Muscle of leg (tissue), 3 donors: ENCODE measurements at regions not wholly inside any gene's neighbourhood (a gene's known extent, or its start where the extent isn't known, plus 50 kb on each side); places are given as distances from the start of the nearest gene placed in this dataset.

Experiments
- DNase-seq: peaks from one replicate; pipeline ENCODE4 v3.0.0; 2013
- H3K27ac ChIP-seq: one replicate; pipeline ENCODE4 v1.5.1; 2013; ENCODE audit warnings: mild to moderate bottlenecking, low read length, control low read depth
- H3K27me3 ChIP-seq: one replicate; pipeline ENCODE4 v1.6.1; 2013; ENCODE audit warnings: low read length; ENCODE audit not compliant: control insufficient read depth, insufficient read depth
- H3K36me3 ChIP-seq: one replicate; pipeline ENCODE4 v1.6.1; 2013; ENCODE audit warnings: low read length; ENCODE audit not compliant: control insufficient read depth, insufficient read depth
- H3K4me1 ChIP-seq: one replicate; pipeline ENCODE4 v1.6.1; 2013; ENCODE audit warnings: low read length; ENCODE audit not compliant: control insufficient read depth, insufficient read depth
- H3K4me3 ChIP-seq: one replicate; pipeline ENCODE4 v1.5.1; 2013; ENCODE audit warnings: low read length, control low read depth
- H3K9me3 ChIP-seq: replicated peaks from 2 replicates; pipeline ENCODE4 v1.6.1; 2013; ENCODE audit warnings: low read depth, low read length; ENCODE audit not compliant: control insufficient read depth
- WGBS: methylation state at CpG from one replicate; pipeline ENCODE4 v1.1.5; 2013; ENCODE audit warnings: missing lambda C conversion rate; ENCODE audit not compliant: insufficient coverage; 5-methylcytosine and 5-hydroxymethylcytosine counted together

DNA sequence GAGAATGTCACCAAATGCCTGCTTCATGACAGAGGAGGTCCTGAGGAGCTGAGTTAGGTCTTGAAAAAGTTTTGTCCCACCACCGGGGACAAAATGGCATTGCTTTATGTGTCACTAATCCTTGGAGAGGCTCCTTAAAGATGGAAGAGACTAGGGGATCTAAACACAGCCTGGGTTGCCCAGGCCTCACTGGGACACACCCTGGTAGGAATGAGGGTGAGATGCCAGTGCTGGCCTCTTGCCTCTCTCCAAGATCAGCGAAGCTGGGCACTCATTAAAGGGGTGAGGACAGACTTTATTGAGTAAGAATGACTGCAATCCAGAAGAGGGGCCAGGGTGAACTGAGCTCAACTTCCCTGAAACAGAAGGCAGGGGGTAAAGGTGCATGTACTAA, 58.5 kb upstream of the KLF13 start:
- Histone ChIP-seq H3K27ac (no peak overlapping the region), H3K4me3 (no peak overlapping the region), H3K9me3 (no peaks in the 10 kb centered on the region), H3K36me3 (no peaks in the 10 kb centered on the region), H3K4me1 (peaks cover 67% of the 10 kb centered on the region), H3K27me3 (no peaks in the 10 kb centered on the region)
- 73% methylated on average over 2 of the region's 2 CpGs for WGBS
- no peak for DNase-seq

DNA sequence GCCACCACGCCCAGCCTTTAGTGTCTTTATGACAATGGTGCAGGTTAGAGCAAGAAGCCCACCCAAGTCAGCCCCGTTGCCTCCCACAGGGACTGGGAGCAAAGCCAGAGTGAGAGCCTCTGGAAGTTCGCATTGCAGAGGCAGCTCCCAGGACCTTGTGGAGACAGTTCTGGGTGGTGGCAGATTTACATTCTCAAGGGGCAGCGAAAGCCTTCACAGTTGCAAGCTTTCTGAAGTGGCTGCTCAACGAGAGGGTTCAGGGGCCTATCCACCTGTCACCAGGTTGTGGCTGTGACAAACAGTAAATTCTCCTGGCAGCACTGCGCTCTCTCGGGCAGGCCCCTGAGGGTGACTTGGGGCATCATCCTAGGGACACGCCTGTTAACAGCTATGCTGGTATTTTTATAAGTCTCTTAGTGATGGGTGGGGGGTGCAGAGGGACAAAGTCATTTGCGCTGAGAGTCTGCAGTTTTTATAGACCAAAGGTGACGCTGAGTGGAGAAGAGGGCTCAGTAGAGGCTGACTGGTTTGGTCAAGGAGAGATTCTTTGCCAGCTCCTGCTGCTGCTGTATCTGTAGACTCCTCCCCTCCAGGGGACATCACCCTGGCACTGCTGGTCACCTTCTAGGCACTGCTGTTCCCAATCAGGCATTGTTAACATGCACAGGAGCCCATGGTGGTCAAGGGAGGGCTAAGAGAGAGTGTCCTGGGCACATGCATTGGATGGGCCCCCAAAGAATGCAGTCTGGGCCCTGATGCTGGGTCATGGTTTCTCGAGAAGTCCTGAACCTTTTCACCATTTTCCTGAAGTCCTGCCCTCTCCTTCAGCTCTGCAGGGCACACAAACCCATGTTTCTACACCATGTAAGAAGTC, 57.5 kb upstream of the KLF13 start:
- H3K27ac ChIP-seq = no peak overlapping the region
- no peaks in the 10 kb centered on the region for H3K9me3 ChIP-seq
- no peak for DNase-seq
- no peaks in the 10 kb centered on the region for H3K36me3 ChIP-seq
- no peak overlapping the region for H3K4me3 ChIP-seq
- 76% methylated on average over 9 of the region's 11 CpGs for WGBS
- H3K4me1 ChIP-seq = peaks cover 60% of the 10 kb centered on the region
- no peaks in the 10 kb centered on the region for H3K27me3 ChIP-seq

DNA sequence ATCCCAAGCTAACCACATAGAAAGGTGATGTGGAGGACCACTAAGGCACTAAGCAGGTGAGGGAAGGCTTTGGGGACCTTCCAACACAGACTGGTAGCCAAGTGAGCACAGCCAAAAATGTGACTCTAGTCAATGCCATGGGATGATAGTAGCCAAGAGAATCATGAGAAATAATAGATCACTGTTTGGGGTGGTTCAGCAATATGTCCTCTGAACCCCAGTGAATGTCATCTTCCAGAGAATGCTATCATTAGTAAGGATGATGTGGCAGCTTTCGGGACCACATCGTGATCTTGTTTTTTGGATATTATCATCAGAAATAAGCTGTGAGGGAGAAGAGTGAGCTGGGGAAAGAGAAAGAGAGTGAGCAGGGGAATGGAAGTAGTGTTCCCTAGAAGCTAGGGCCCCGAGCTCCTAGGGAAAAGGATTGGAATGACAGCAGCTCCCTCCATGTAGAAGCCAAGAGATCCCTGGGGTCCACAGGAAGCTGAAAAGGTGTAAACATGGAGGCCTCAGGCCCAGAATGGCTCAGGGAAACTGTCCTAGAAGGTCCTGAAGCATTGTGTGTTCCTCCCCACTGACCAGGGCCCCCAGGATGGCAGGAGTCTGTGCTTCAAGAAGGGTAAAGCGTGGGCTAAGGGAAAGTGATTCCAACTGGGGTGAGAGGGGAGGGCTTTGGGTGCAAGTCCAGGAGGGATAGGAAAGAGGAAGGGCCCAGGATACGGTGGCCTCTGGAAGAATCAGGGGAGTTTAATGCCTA, 56.6 kb upstream of the KLF13 start:
- H3K4me3 ChIP-seq = no peak overlapping the region
- H3K27me3 ChIP-seq = no peaks in the 10 kb centered on the region
- H3K36me3 ChIP-seq = no peaks in the 10 kb centered on the region
- H3K4me1 ChIP-seq = peaks cover 58% of the 10 kb centered on the region
- 77% methylated on average over 4 of the region's 5 CpGs for WGBS
- no peak for DNase-seq
- H3K9me3 ChIP-seq = no peaks in the 10 kb centered on the region
- H3K27ac ChIP-seq = no peak overlapping the region

DNA sequence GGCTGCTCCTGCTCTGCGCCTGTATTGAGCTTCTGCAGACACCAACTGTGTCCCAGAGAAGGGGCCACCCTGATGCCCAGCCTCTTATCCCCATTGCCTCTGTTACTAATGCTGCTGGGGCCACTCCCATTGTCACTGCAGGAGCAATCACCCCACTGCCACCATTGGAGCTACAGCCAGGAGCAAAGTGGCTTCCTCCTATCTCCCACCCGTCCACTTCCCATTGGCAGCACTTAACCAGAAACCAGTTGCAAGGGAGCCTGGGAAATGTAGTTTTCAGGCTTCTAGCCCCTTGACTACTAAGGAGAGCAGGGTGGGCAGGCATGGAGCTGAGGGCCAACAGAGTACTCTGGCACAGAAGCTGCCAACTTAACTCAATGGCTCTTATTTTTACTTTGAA, 55.9 kb upstream of the KLF13 start:
- H3K4me1 ChIP-seq = peaks cover 58% of the 10 kb centered on the region
- 75% methylated on average over 1 of the region's 2 CpGs for WGBS
- H3K27ac ChIP-seq = no peak overlapping the region
- no peak for DNase-seq
- H3K36me3 ChIP-seq = no peaks in the 10 kb centered on the region
- no peaks in the 10 kb centered on the region for H3K27me3 ChIP-seq
- no peak overlapping the region for H3K4me3 ChIP-seq
- no peaks in the 10 kb centered on the region for H3K9me3 ChIP-seq

DNA sequence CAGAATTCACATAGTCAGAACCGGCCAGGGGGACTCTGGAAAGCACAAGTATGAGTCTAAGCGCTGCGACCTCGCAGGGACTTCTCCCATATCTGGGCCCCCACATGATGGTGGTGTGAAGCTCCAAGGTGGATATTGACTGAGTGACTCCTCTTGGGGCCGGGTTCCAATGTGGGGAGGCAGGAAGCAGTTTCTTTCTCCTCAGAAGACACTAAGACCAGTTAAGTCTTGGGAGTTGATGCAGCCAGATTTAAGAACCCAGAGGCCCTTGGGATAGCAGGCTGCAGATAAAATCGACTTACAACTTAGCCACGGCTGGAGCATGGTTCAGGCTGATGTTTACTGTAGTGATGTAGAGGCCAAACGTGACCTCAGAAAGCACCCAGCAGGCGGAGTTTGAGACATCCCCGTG, 55.4 kb upstream of the KLF13 start:
- no peaks in the 10 kb centered on the region for H3K27me3 ChIP-seq
- DNase-seq = no peak
- no peaks in the 10 kb centered on the region for H3K9me3 ChIP-seq
- no peaks in the 10 kb centered on the region for H3K36me3 ChIP-seq
- H3K4me1 ChIP-seq = peaks cover 56% of the 10 kb centered on the region
- WGBS = 62% methylated on average over 5 of the region's 10 CpGs
- H3K27ac ChIP-seq = no peak overlapping the region
- H3K4me3 ChIP-seq = no peak overlapping the region

DNA sequence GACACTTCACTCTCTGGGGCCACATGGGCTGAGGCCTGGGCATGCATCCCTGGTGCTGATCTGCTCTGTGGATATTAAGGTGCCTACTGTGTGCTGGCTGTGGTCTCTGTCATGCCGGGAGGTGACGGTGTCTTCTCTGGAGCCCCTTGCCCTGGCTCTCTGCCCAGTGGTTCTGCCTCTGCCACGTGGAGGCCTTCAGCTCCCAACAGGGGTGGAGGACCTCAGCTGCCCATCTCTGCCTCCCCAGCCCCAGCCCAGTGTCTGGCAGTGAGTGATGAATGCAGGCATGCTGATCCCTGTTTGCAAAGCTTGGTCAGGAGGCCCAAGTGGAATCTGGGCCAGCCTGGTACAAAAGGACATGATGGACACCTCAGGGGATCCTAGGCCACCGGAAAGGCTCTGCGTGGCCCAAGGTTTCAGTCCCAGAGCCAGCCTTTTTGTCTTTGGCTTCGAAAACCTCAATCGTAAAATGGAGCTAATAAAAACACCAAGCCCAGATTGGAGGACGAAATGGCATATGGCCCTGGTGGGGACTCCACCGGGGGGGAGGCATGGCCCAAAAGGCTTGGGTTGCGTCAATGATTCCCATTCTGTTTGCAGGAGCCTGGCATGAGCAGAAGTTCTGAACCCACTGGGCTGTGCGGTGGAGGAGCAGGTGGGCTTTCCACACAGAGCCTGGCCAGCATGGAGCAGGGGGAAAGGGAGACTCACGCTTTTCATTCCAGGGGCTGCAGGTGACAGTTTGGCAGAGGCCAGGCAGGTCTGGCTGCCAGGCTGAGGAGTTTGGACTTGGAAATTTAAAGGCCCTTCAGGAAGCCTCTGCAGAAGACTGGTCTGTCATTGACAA, 54.7 kb upstream of the KLF13 start:
- no peaks in the 10 kb centered on the region for H3K36me3 ChIP-seq
- 88% methylated on average over 12 of the region's 12 CpGs for WGBS
- H3K9me3 ChIP-seq = no peaks in the 10 kb centered on the region
- peaks cover 57% of the 10 kb centered on the region for H3K4me1 ChIP-seq
- no peak overlapping the region for H3K27ac ChIP-seq
- H3K27me3 ChIP-seq = no peaks in the 10 kb centered on the region
- H3K4me3 ChIP-seq = no peak overlapping the region
- DNase-seq = no peak

DNA sequence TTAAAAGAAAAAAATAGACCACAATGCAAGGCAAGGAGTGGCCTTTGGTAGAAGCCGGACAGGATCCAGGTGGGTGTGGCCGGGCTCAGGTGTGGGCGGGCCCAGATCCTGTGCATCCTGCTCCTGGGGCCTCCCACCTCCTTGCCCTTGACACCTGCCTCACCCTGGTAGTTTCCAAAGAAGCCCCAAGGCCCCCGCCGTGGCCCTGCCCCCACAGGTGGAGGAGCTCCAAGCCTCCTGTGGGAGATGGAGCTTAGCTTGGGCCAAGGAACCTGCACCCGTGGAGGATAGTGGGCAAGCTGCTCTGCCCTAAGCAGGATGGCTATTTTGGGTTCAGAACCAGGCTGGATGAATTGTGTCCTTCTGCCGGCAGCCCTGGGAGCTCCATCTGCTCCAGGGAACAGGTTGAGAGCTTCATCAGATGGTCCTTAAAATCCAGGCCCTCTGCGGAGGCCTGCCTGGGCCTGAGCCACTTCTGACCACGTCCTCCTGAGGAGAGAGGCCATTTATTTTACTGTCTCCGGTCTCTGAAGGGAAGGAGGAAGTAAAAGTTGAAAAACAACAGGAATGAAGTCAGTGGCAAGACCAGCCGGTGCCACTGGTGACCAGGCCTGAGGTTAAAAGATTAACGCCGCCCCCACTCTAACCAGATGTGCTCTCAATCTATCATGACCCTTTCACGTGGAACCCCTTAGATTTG, 53.9 kb upstream of the KLF13 start:
- DNase-seq = no peak
- Histone ChIP-seq H3K36me3 (no peaks in the 10 kb centered on the region), H3K27ac (no peak overlapping the region), H3K27me3 (no peaks in the 10 kb centered on the region), H3K9me3 (no peaks in the 10 kb centered on the region), H3K4me3 (no peak overlapping the region), H3K4me1 (peaks cover 55% of the 10 kb centered on the region)
- 63% methylated on average over 11 of the region's 14 CpGs for WGBS

DNA sequence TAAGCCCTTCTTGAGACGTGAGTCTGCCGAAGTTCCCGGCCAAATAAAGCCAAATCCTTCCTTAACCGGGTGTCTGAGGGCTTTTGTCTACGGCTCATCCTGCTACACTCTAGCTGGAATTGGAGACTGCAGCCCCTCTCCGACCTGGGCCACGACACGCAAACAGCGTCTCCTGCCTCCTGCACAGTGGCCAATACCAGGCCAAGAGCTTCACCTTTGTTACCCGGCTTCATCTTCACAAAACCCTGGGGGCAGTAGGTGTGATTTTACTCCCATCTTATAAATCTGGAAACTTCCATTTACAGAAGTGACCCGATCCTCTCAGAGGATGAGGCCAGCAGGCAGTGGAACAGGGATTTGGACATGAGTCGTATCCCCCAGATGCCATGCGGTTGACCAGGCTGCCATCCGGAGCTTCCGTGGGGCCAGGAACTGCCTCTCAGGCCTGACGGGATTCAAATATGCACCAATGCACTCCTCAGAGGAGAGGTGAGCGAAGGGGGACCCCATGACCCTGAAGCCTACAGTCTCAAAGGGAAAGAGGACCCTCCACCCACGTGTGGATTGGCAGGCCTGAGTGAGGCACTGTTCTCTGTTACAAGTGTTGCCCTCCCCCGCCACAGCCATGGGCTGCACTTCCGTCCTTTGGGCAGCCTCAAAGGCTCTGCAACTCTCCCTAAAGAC, 53.2 kb upstream of the KLF13 start:
- Histone ChIP-seq H3K27ac (no peak overlapping the region), H3K36me3 (no peaks in the 10 kb centered on the region), H3K4me3 (no peak overlapping the region), H3K9me3 (no peaks in the 10 kb centered on the region), H3K4me1 (peaks cover 49% of the 10 kb centered on the region), H3K27me3 (no peaks in the 10 kb centered on the region)
- no peak for DNase-seq
- WGBS = 65% methylated on average over 17 of the region's 20 CpGs

DNA sequence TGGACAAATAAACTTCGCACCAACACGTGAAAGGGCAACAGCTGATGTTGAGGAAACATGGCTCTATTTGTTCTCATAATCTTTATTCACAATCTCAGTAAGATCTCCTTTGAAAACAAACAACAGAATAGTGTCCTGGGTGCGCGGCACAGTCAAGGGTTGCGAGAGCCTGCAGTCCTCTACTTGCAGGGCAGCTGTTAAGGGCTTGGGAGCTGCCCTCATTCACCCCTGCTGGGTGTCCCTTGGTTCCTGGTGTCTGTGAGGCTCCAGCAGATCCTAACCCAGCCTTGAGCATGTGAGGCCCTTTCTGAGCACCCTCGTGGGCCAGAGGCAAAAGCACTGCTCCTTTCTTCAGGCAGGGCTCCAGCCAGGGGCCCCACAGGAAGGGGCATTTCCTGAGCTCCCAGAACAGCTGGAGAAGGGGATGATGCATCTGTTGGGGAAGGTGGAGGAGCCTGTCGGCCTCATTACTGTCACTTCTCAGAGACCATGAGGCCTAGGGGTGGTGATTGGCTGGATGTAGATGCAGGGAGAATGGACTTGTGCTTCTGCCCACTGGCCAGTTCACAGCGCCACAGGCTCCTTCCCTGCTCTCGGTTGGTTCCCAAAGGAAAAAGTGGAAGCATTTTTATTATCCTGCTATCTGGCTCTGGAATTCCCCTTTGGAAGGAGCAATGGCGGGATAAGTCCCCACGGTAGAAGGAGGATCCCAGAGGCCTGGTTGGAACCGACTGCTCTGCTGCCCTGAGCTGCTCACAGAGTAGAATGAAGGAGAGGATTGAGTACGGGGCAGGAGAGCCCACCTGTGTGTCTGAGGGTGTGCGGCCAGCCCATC, 51.9 kb upstream of the KLF13 start:
- Histone ChIP-seq H3K27ac (no peak overlapping the region), H3K9me3 (no peaks in the 10 kb centered on the region), H3K4me3 (no peak overlapping the region), H3K4me1 (peaks cover 56% of the 10 kb centered on the region), H3K36me3 (no peaks in the 10 kb centered on the region), H3K27me3 (no peaks in the 10 kb centered on the region)
- WGBS = 68% methylated on average over 13 of the region's 14 CpGs
- DNase-seq = no peak
